HepG2 (cell line): ENCODE measurements at regions not wholly inside any gene's neighbourhood (a gene's known extent, or its start where the extent isn't known, plus 50 kb on each side); places are given as distances from the start of the nearest gene placed in this dataset.
"Not testable (repeated sequence)": the region's sequence is repeated elsewhere in the genome, so short reads cannot be mapped to it uniquely, and the experiment has no call there.

Experiments
- ATAC-seq: fragments of 200-7000 bp; cut with Tn5 transposase; 3 replicates; pipeline ENCODE4 v1.9.1; 2020; ENCODE audit warnings: mild to moderate bottlenecking, moderate library complexity
- BruUV-seq: library from RNA; stranded (reverse); fragments of 400-500 nt; replicated peaks from 2 replicates; lab custom pipeline; 2021; lab: Mats Ljungman, UMichigan
- CTCF ChIA-PET: fragments of 300-600 bp; formaldehyde crosslinking; extraction: SDS; loops from one replicate; lab custom pipeline; 2021; ENCODE audit warnings: low total read pairs, inconsistent platforms, low intra/inter-chr PET ratio; lab: Yijun Ruan, JAX
- POLR2A ChIA-PET: fragments of 350-600 bp; sonication (Branson Sonifier 250); formaldehyde crosslinking; loops from one replicate; lab custom pipeline; 2020; ENCODE audit warnings: antibody characterized with exemption, inconsistent platforms; lab: Yijun Ruan, JAX
- DNase-seq: peaks from one replicate; pipeline ENCODE4 v3.0.0-alpha.2; 2015; ENCODE audit warnings: low spot score
- FAIRE-seq: peaks from 3 replicates; lab custom pipeline; 2011; peaks lifted over from hg19 to GRCh38; lab: Jason Lieb, UNC
- H2AFZ ChIP-seq: one replicate; pipeline ENCODE4 v1.6.1; 2011; ENCODE audit warnings: low read length, inconsistent platforms
- H3K27ac ChIP-seq: fragments of 300-600 bp; 3 replicates; pipeline ENCODE4 v1.8.0; 2011; ENCODE audit warnings: mixed run types, mild to moderate bottlenecking, mixed read lengths, low read length, inconsistent platforms; ENCODE audit not compliant: insufficient read depth; ENCODE audit errors: extremely low read length
- H3K27me3 ChIP-seq, 2 experiments: fragments of 200-600 bp in 1 of 2; 2 replicates in 1 of 2; 3 replicates in 1 of 2; pipeline versions ENCODE4 v1.6.0 to v1.8.0; 2011; ENCODE audit warnings: low read length in 2 of 2, mild to moderate bottlenecking in 2 of 2, moderate library complexity in 2 of 2, inconsistent platforms in 1 of 2; ENCODE audit not compliant: insufficient read depth in 2 of 2, control insufficient read depth in 1 of 2
- H3K36me3 ChIP-seq, 2 experiments: fragments of 200-600 bp in 1 of 2; replicated peaks in 1 of 2; 2 replicates in 1 of 2; 3 replicates in 1 of 2; pipeline versions ENCODE4 v1.5.1 to v1.8.0; 2011; ENCODE audit warnings: low read length in 2 of 2, inconsistent platforms in 1 of 2; ENCODE audit not compliant: insufficient read depth in 2 of 2, control insufficient read depth in 1 of 2
- H3K4me1 ChIP-seq: 2 replicates; pipeline ENCODE4 v1.5.1; 2012; ENCODE audit warnings: low read length, inconsistent platforms; ENCODE audit not compliant: insufficient read depth
- H3K4me2 ChIP-seq: 2 replicates; pipeline ENCODE4 v1.6.0; 2011; ENCODE audit warnings: low read depth, low read length, inconsistent platforms
- H3K4me3 ChIP-seq, 3 experiments: fragments of 200-600 bp in 1 of 3; sonication (generic), shearing (Covaris generic) in 1 of 3; replicated peaks in 1 of 3; 2 replicates each; pipeline ENCODE4 v1.5.1; 2011 to 2016; ENCODE audit warnings: low read length in 3 of 3, inconsistent platforms in 2 of 3, low read depth in 2 of 3, mild to moderate bottlenecking in 2 of 3, control low read depth in 1 of 3, mixed read lengths in 1 of 3; ENCODE audit not compliant: insufficient read depth in 1 of 3
- H3K79me2 ChIP-seq: one replicate; pipeline ENCODE4 v1.6.1; 2011; ENCODE audit warnings: low read length, inconsistent platforms; ENCODE audit not compliant: insufficient read depth
- H3K9ac ChIP-seq: 2 replicates; pipeline ENCODE4 v1.6.0; 2011; ENCODE audit warnings: mild to moderate bottlenecking, low read depth, low read length, inconsistent platforms; ENCODE audit not compliant: insufficient read depth
- H3K9me3 ChIP-seq: 2 replicates; pipeline ENCODE4 v1.5.1; 2012; ENCODE audit warnings: mild to moderate bottlenecking, low read length
- H4K20me1 ChIP-seq: 2 replicates; pipeline ENCODE4 v1.6.0; 2011; ENCODE audit warnings: inconsistent platforms, mild to moderate bottlenecking, low read length, moderate library complexity; ENCODE audit not compliant: insufficient read depth
- WGBS: methylation state at CpG from one replicate; pipeline ENCODE4 v1.1.6; 2017; ENCODE audit warnings: low lambda C conversion rate; 5-methylcytosine and 5-hydroxymethylcytosine counted together
- in situ Hi-C: cut with HindIII; loops from 2 replicates; pipeline ENCODE4 v1.10.0; 2017; ENCODE audit warnings: low pct_unique_long_range_greater_than_20kb; ENCODE audit not compliant: extremely low pct_ligation_motif_present
- intact Hi-C: fragments of 100-400 bp; cut with micrococcal nuclease; formaldehyde crosslinking; loops from one replicate; pipeline ENCODE4 v1.10.0; 2022; ENCODE audit not compliant: unreplicated experiment
- small RNA-seq, 3 experiments: library from RNA; depleted of rRNA; stranded (forward); fragments of <200 nt; gene quantifications; one replicate each; pipeline ENCODE3, GENCODE V24; 2012; ENCODE audit warnings: low read depth in 2 of 3, low replicate concordance in 1 of 3; ENCODE audit not compliant: insufficient read length in 3 of 3, insufficient read depth in 2 of 3

GRCh38 chr11:129764204-129764603, 51.4 kb upstream of the TMEM45B start:
- DNase-seq, POLR2A ChIA-PET, H3K27me3 ChIP-seq, H3K79me2 ChIP-seq, H3K4me3 ChIP-seq, ATAC-seq, H3K36me3 ChIP-seq, H3K27ac ChIP-seq, in situ Hi-C loops, H2AFZ ChIP-seq, BruUV-seq, CTCF ChIA-PET, FAIRE-seq, H3K9me3 ChIP-seq, H3K4me2 ChIP-seq, H4K20me1 ChIP-seq, H3K9ac ChIP-seq: not testable (repeated sequence)
- intact Hi-C loops = loop anchor here (10.0 kb wide), 1 partner anchor 131 kb away; the partner anchor contains the start of gene NFRKB
- 69% methylated on average over 4 of the region's 5 CpGs for WGBS
- H3K4me1 ChIP-seq = peaks cover 23% of the 10 kb centered on the region

Small RNA genes in the stretch of these regions (small RNA-seq; reads per million reads assigned to genes)
- gene RPS27P20 = 0 reads per million in 3 experiments
